ENCODE measurements at regions not wholly inside any gene's neighbourhood (a gene's known extent, or its start where the extent isn't known, plus 50 kb on each side); places are given as distances from the start of the nearest gene placed in this dataset.

GRCh38 chr14:104302794-104303405, 164.5 kb downstream of the KIF26A start:
- peaks cover 29% of the 10 kb centered on the region for H3K27me3 Mint-ChIP-seq
- no peaks in the 10 kb centered on the region for H3K36me3 Mint-ChIP-seq (ENCODE audit: insufficient read depth)
- H3K4me3 Mint-ChIP-seq (ENCODE audit: low read depth) = no peak overlapping the region
- no peak overlapping the region for H3K27ac Mint-ChIP-seq
- H3K4me1 Mint-ChIP-seq (ENCODE audit: low read depth) = no peaks in the 10 kb centered on the region
- no peak for DNase-seq (ENCODE audit: low spot score, unreplicated experiment)
- no peaks in the 10 kb centered on the region for H3K9me3 Mint-ChIP-seq (ENCODE audit: low read depth)
- TF ChIP-seq CTCF (IDR thresholded peaks at IDR 0.05; ENCODE audit: unreplicated experiment) = no peak

DNA sequence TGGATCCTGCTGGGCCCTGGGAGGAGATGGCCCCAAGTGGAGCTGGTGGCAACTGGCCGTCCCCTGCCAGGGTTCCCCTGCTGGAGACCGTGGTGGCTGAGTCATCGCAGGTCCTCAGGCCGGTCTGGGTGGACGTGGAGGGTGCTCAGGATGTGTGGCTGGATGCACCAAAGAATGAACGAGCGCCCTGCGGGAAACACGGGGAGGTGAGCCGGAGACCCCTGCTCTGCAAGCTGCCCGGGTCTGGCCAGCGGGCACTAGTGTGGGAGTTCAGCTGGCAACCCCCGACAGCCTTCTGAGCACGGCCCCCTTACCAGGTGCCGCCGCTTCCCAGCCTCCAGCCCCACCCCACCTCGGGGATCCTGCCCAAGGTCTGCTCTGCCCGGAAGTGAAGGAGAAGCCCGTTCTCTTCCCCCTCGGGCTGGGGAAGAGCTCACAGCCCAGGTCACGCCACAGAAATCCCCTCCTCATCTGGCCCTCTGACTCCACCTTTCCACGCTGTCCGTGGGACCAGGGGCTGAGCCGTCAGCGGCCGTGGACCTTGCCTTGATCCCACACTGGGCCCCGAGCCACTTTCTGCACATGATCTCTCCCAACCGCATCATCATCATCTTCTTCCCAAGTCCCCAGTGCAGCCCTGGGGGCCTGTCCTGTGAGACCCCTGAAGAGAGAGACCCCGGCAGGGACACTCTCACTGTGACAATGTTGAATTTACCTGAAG, 165.5 kb downstream of the KIF26A start:
- no peak for DNase-seq (ENCODE audit: low spot score, unreplicated experiment)
- Mint-ChIP-seq H3K9me3 (ENCODE audit: low read depth) (no peaks in the 10 kb centered on the region), H3K4me3 (ENCODE audit: low read depth) (no peak overlapping the region), H3K27me3 (peaks cover 29% of the 10 kb centered on the region), H3K36me3 (ENCODE audit: insufficient read depth) (no peaks in the 10 kb centered on the region), H3K27ac (no peak overlapping the region), H3K4me1 (ENCODE audit: low read depth) (no peaks in the 10 kb centered on the region)
- TF ChIP-seq CTCF (IDR thresholded peaks at IDR 0.05; ENCODE audit: unreplicated experiment) = no peak

DNA sequence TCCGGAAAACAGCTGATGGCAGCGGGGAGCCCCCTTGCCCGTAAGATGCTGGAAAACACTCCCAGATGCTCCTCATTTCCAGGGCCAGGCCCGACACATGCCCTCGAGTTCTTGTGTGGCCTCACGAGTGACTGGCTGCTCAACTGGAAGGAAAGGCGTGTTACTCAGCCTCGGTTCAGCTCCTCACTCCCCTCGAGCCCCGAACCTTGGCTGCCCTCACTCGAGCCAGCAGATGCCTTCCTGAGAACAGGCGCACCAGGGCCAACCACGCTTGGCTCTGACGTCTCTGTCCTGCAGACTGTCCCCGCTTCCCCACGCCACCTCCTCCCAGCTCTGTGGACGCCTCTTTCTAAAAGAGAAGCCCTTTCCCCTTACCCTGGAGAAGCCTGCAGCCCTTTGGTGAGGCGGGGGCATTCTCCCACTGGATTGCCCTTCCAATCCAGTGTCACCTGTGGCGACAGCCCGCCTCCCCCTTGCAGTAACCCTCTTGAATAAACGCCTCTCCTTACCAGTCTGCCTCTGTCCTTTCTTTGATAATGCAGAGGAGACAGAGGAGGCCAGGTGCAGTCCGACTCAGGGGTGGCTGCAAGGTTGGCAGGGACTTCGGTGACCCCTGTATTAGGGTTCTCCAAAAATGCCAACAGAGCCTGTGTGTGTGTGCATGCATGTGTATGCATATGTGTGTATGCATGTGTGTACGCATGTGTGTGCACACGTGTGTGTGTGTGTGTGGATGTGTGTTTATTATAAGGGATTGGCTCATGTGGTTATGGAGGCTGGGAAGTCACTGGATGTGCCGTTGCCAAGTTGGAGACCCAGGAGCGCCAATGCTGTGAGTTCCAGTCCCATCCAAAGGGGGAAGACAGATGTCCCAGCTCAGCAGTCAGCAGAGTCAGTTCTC, 166.3 kb downstream of the KIF26A start:
- no peaks in the 10 kb centered on the region for H3K4me1 Mint-ChIP-seq (ENCODE audit: low read depth)
- H3K27ac Mint-ChIP-seq = no peak overlapping the region
- no peak for DNase-seq (ENCODE audit: low spot score, unreplicated experiment)
- H3K36me3 Mint-ChIP-seq (ENCODE audit: insufficient read depth) = no peaks in the 10 kb centered on the region
- H3K27me3 Mint-ChIP-seq = peaks cover 27% of the 10 kb centered on the region
- no peaks in the 10 kb centered on the region for H3K9me3 Mint-ChIP-seq (ENCODE audit: low read depth)
- no peak overlapping the region for H3K4me3 Mint-ChIP-seq (ENCODE audit: low read depth)
- no peak for TF ChIP-seq CTCF (IDR thresholded peaks at IDR 0.05; ENCODE audit: unreplicated experiment)

DNA sequence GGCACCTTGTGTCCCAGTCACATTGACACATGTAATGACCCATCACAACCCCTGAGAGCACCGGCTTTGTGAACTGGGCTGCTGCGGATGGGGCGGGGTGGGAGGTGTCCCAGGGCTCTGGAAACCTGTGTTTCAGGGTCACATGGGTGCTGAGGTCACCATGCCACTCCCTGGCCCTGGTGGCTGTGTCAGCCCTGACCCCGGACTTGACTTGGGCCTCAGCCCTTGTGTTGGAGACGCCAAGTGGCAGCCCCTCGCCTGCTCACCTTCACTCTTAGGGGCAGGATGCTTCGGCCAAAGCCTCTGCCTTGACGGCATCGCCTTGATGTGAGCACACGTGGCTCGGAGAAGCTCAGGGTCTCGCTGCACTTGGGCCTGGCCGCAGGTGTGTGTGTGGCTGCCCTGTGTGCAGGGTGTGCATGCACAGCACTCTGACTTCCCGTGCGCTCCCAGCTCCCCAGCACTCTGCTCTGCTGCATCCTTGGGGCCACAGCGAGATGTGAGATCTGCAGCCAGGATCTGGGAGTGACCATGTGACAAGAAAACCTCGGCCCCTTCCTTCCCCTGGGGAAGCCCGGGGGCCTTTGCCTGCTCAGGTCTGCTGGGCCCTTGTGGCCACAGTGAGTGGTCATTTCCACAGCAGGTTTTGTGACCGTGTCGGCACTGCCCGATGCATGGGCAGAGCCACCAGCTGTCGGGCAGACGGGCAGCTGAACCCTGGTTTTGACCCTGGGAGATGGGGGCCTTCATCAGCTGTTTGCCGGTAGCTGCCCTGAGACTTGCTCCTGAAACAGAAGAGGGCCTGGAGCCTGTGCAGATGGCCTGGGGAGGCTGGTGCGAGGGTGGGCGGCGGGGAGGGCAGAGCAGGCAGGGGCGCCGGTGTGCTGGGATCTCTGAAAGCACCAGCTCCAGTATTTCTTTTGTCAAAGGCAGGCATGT, 167.4 kb downstream of the KIF26A start:
- Mint-ChIP-seq H3K4me1 (ENCODE audit: low read depth) (no peaks in the 10 kb centered on the region), H3K27me3 (peaks cover 19% of the 10 kb centered on the region), H3K4me3 (ENCODE audit: low read depth) (no peak overlapping the region), H3K9me3 (ENCODE audit: low read depth) (no peaks in the 10 kb centered on the region), H3K27ac (no peak overlapping the region), H3K36me3 (ENCODE audit: insufficient read depth) (no peaks in the 10 kb centered on the region)
- DNase-seq (ENCODE audit: low spot score, unreplicated experiment) = no peak
- TF ChIP-seq CTCF (IDR thresholded peaks at IDR 0.05; ENCODE audit: unreplicated experiment) = no peak
